ENCODE measurements at regions not wholly inside any gene's neighbourhood (a gene's known extent, or its start where the extent isn't known, plus 50 kb on each side); places are given as distances from the start of the nearest gene placed in this dataset.
A peak's percentile ranks its signal among the peaks of the same experiment; 100 is the strongest.

- Histone ChIP-seq H3K9me2 (ENCODE audit: insufficient read depth, low read length) (no peaks in the 10 kb centered on the region), H3K79me2 (replicated peaks; ENCODE audit: insufficient read depth, low read length) (no peaks in the 10 kb centered on the region), H4K20me1 (ENCODE audit: insufficient read depth) (no peaks in the 10 kb centered on the region), H3K9me3 (ENCODE audit: low read length) (no peaks in the 10 kb centered on the region), H3F3A (ENCODE audit: insufficient read depth, low read length, poor library complexity, severe bottlenecking) (peaks cover 7% of the 10 kb centered on the region), H3K27ac (ENCODE audit: low read length) (no peak overlapping the region), H3K4me2 (ENCODE audit: low read length) (no peak overlapping the region), H3K36me3 (ENCODE audit: insufficient read depth, low read length) (no peaks in the 10 kb centered on the region), H2AFZ (ENCODE audit: low read depth, low read length) (no peak overlapping the region), H3K9ac (ENCODE audit: low read length) (no peak overlapping the region), H3K27me3 (ENCODE audit: insufficient read depth, low read depth, low read length) (no peaks in the 10 kb centered on the region), H3K4me3 (ENCODE audit: low read length) (no peak overlapping the region)
- no peak for TF ChIP-seq POLR2AphosphoS5 (IDR thresholded peaks at IDR 0.05)
- no peak for TF ChIP-seq CTCF (IDR thresholded peaks at IDR 0.05; ENCODE audit: poor library complexity, severe bottlenecking)
- TF ChIP-seq, protein P1, sequence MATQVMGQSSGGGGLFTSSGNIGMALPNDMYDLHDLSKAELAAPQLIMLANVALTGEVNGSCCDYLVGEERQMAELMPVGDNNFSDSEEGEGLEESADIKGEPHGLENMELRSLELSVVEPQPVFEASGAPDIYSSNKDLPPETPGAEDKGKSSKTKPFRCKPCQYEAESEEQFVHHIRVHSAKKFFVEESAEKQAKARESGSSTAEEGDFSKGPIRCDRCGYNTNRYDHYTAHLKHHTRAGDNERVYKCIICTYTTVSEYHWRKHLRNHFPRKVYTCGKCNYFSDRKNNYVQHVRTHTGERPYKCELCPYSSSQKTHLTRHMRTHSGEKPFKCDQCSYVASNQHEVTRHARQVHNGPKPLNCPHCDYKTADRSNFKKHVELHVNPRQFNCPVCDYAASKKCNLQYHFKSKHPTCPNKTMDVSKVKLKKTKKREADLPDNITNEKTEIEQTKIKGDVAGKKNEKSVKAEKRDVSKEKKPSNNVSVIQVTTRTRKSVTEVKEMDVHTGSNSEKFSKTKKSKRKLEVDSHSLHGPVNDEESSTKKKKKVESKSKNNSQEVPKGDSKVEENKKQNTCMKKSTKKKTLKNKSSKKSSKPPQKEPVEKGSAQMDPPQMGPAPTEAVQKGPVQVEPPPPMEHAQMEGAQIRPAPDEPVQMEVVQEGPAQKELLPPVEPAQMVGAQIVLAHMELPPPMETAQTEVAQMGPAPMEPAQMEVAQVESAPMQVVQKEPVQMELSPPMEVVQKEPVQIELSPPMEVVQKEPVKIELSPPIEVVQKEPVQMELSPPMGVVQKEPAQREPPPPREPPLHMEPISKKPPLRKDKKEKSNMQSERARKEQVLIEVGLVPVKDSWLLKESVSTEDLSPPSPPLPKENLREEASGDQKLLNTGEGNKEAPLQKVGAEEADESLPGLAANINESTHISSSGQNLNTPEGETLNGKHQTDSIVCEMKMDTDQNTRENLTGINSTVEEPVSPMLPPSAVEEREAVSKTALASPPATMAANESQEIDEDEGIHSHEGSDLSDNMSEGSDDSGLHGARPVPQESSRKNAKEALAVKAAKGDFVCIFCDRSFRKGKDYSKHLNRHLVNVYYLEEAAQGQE (IDR thresholded peaks at IDR 0.05; ENCODE audit: borderline replicate concordance), result no peak
- no peak for TF ChIP-seq TAF1 (IDR thresholded peaks at IDR 0.05; ENCODE audit: low read depth)
- TF ChIP-seq RAD21 (conservative IDR thresholded peaks at IDR 0.05), result no peak
- TF ChIP-seq SMC3 (conservative IDR thresholded peaks at IDR 0.05; ENCODE audit: poor library complexity), result no peak
- no peak for TF ChIP-seq MXI1 (conservative IDR thresholded peaks at IDR 0.05; ENCODE audit: poor library complexity, severe bottlenecking)
- TF ChIP-seq EP300 (conservative IDR thresholded peaks at IDR 0.05; ENCODE audit: poor library complexity, severe bottlenecking), result no peak
- no peak for TF ChIP-seq EZH2 (IDR thresholded peaks at IDR 0.05; ENCODE audit: borderline replicate concordance, insufficient read depth, low read length, poor library complexity, severe bottlenecking)
These were observed 552.6 kb downstream of the PPARGC1A start for GRCh38 chr4:23337292-23337691.

DNA sequence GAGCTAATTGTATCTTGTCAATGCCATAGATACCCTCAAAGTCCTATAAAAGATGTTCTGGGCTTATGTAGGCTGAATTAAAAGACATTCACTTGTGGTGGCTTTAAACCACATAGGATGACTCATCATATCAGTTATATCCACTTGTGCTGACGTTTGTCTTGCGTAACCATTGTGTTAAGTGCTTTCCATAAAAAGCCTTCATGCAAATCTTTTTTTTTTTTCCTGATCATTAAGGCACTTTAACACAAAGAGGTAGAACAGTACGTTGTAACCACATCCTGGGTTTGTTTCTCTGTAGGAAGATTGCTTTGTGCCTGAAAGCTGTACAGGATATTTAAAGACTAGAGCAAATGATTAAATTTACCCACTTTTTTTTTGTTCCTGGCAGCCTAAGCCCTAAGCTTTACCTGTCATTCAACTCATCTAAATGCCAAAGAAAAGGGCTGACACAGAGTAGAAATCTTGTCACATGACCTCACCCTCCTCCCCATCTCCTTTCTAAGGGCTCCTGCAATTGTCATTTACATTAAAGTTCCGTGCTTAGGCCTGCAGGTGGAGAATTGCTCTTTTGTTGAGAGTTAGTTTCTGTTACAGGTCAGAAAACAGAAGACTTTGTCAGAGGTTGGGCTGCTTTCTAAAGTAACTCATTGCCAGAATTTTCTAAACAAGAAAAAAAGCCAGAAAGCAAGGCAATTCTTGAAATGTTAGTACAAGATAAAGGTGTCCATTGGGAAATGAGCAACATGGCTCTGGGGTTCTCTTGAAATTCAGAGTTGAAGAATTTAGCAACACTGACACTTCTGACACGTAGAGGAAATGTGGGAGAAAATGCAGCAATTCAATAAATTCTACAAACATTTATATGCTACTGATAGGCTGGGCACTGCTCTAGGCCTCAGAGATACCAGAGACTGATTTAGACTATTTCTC, 555.6 kb downstream of the PPARGC1A start:
- H3K4me3 ChIP-seq (ENCODE audit: low read length), result peak overlapping the region; percentile 44
- H3K27ac ChIP-seq (ENCODE audit: low read length), result peak overlapping the region; percentile 87
- no peak overlapping the region for H3K4me2 ChIP-seq (ENCODE audit: low read length)
- no peaks in the 10 kb centered on the region for H3K36me3 ChIP-seq (ENCODE audit: insufficient read depth, low read length)
- H3F3A ChIP-seq (ENCODE audit: insufficient read depth, low read length, poor library complexity, severe bottlenecking), result peaks cover 7% of the 10 kb centered on the region
- H3K9me3 ChIP-seq (ENCODE audit: low read length), result no peaks in the 10 kb centered on the region
- no peaks in the 10 kb centered on the region for H3K79me2 ChIP-seq (replicated peaks; ENCODE audit: insufficient read depth, low read length)
- TF ChIP-seq EP300 (conservative IDR thresholded peaks at IDR 0.05; ENCODE audit: poor library complexity, severe bottlenecking) (peak; percentile 83), POLR2AphosphoS5 (IDR thresholded peaks at IDR 0.05) (no peak), TAF1 (IDR thresholded peaks at IDR 0.05; ENCODE audit: low read depth) (no peak), EZH2 (IDR thresholded peaks at IDR 0.05; ENCODE audit: borderline replicate concordance, insufficient read depth, low read length, poor library complexity, severe bottlenecking) (no peak), SMC3 (conservative IDR thresholded peaks at IDR 0.05; ENCODE audit: poor library complexity) (peak; percentile 70), RAD21 (conservative IDR thresholded peaks at IDR 0.05) (peak; percentile 78), CTCF (IDR thresholded peaks at IDR 0.05; ENCODE audit: poor library complexity, severe bottlenecking) (peak; percentile 74), MXI1 (conservative IDR thresholded peaks at IDR 0.05; ENCODE audit: poor library complexity, severe bottlenecking) (no peak)
- TF ChIP-seq, protein P1 (IDR thresholded peaks at IDR 0.05; ENCODE audit: borderline replicate concordance), result peak; percentile 27
- no peaks in the 10 kb centered on the region for H3K27me3 ChIP-seq (ENCODE audit: insufficient read depth, low read depth, low read length)
- no peaks in the 10 kb centered on the region for H4K20me1 ChIP-seq (ENCODE audit: insufficient read depth)
- no peaks in the 10 kb centered on the region for H3K9me2 ChIP-seq (ENCODE audit: insufficient read depth, low read length)
- no peak overlapping the region for H2AFZ ChIP-seq (ENCODE audit: low read depth, low read length)
- H3K9ac ChIP-seq (ENCODE audit: low read length), result peak overlapping the region; percentile 41

Data from neural cell (in vitro differentiated cells).